ENCODE measurements at regions not wholly inside any gene's neighbourhood (a gene's known extent, or its start where the extent isn't known, plus 50 kb on each side); places are given as distances from the start of the nearest gene placed in this dataset.

GRCh38 chr3:177538048-177538749 lies 340.9 kb upstream of the TBL1XR1 start:
- no peak for TF ChIP-seq CTCF (IDR thresholded peaks at IDR 0.05; ENCODE audit: low read length)
- no peak for TF ChIP-seq EZH2phosphoT487 (IDR thresholded peaks at IDR 0.05; ENCODE audit: low read length)
- no peak for TF ChIP-seq EZH2 (optimal IDR thresholded peaks at IDR 0.05; ENCODE audit: low read depth, low read length)

All from MM.1S (cell line).